ENCODE measurements at regions not wholly inside any gene's neighbourhood (a gene's known extent, or its start where the extent isn't known, plus 50 kb on each side); places are given as distances from the start of the nearest gene placed in this dataset.
"Not testable (repeated sequence)": the region's sequence is repeated elsewhere in the genome, so short reads cannot be mapped to it uniquely, and the experiment has no call there.

DNA sequence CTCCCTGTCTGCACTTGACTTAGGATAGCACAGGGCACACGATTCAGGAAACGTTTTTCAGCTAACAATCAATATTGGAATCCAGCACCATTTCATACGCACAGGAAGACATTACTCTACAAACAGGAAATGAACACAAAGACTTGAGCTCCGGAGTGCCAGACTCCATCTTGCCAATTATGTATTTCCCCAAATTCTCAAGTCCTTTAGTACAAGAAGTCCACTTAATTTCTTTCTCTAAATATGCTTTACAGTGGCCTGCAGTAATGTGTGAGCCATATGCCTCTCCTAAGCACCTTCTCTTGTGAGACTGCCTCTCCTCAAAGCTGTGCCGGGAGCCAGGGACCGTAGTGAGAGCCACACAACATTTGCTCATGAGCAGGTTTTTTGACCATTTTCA lies 168.2 kb downstream of the THBS2 start:
- DNase-seq (ENCODE audit: low read depth, low spot score), result no peak
- H3K27ac ChIP-seq, result no peak overlapping the region

DNA sequence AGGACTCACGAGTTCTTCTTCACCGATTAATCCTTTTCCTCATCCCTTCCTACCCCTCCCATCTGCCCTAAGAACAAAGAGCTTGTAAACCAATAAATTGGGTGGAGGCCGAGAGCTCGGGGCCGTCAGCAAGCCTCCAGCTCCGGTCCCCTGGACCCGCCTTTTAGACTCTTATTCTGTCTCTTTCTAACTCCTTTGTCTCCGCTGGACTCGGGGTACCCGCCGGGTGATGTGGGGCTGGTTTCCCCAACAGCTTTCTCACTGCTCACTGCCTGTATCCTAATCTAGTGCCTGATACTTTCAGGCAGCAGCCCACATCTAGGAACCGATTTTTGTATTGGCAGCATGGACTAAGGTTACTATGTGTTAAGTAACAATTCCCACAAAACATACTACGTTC lies 169.1 kb downstream of the THBS2 start:
- H3K27ac ChIP-seq; DNase-seq (ENCODE audit: low read depth, low spot score): not testable (repeated sequence)

DNA sequence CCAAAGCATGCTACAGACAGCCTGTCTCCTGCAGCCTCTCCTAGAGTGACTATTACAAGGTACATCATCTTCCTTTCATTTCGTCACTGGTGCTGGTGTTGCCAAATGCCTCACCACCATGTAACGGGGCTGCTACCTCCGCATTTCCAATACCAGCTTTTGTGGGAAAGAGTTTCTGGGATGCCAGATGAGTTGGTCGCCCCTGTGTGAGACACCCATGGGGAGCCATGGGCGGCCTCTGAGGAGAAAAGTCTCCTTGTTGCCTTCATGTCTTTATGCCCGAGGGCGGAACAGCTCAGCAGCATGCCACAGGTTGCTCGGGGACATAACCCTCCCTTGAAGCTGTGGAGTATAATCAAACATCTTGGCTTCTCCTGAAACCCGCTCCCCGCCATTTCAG lies 169.6 kb downstream of the THBS2 start:
- DNase-seq (ENCODE audit: low read depth, low spot score), result no peak
- H3K27ac ChIP-seq, result no peak overlapping the region

DNA sequence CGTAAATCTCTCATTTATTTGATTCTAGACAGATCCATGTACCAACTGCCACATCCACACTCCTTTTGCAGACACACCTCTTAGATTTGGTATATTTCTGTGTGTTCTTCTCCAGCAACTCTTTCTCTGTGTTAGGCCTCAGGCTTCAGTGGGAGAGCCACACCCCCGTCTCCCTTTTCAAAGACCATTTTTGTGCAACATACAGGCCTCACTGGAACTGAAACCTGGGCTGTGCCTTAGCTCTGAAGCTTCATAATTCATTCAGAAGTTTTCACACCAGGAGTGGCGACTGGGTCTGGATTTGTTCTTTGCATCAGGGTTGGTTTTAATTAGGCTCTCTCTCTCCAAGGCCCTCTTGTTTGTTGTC lies 170.2 kb downstream of the THBS2 start:
- H3K27ac ChIP-seq, result no peak overlapping the region
- DNase-seq (ENCODE audit: low read depth, low spot score), result no peak

DNA sequence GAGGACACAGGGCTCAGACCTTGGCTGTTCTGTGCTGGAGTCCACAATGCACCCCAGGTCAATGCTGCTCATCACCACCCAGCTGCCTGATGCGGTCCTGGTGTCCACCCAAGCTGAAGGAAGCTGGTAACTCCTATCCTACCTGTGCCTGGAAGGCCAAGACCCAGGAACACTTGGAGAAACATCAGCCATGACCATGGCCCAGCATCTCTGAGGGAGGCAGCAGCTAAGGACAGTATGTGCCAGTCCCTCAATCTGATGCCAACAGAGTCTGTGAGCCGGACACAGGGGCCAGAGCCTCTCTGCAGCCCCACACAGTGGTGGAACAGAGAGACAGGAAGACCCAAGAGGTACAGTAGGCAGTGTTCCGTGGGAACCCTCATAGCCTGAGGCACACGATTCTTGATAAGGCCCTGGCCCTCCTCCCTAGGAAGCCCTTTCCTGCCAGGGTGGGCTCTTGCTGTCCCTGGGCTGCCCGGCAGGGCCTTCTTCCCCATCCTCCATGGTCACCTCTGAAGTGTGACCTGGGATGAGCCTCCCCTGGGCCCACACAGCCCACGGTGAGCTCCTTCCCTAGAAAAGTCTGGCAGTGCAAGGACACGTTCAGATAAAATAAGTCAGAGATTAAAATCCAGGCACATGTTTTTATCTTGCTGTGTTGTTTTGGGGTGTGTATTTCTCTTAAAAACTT lies 170.7 kb downstream of the THBS2 start:
- H3K27ac ChIP-seq, result no peak overlapping the region
- DNase-seq (ENCODE audit: low read depth, low spot score), result no peak

DNA sequence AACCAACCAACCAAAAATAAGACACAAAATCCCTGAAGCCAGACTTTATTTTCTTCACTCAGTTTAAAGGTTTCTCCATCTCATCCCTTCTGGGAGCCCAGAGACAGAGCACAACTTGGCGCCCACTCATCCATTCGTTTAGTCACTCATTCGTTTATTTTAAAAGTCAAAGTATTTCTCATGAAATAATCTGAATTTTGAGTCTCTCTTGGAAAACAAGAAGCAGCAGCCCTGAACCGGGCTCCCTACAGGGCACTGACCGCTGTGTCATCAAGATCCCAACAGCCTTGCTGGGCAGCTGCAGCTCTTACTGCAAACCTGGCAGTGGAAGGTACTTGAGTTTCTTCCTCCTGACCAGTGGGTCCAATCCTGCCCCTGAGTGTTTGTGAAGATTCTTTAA lies 171.6 kb downstream of the THBS2 start:
- DNase-seq (ENCODE audit: low read depth, low spot score), result no peak
- no peak overlapping the region for H3K27ac ChIP-seq

DNA sequence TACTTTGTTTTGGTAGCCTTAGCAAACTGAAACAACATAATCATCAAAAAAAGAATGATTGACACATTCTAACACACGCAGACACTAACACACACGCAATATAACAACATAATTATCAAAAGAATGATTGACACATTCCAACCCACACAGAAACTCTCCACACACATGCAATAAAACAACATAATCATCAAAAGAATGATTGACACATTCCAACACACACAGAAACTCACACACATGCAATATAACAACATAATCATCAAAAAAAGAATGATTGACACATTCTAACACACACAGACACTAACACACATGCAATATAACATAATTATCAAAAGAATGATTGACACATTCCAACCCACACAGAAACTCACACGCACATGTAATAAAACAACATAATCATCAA lies 172.4 kb downstream of the THBS2 start:
- DNase-seq (ENCODE audit: low read depth, low spot score), result no peak
- no peak overlapping the region for H3K27ac ChIP-seq

- no peak for DNase-seq (ENCODE audit: low read depth, low spot score)
These were observed 174.0 kb downstream of the THBS2 start for GRCh38 chr6:169079650-169080049.

DNA sequence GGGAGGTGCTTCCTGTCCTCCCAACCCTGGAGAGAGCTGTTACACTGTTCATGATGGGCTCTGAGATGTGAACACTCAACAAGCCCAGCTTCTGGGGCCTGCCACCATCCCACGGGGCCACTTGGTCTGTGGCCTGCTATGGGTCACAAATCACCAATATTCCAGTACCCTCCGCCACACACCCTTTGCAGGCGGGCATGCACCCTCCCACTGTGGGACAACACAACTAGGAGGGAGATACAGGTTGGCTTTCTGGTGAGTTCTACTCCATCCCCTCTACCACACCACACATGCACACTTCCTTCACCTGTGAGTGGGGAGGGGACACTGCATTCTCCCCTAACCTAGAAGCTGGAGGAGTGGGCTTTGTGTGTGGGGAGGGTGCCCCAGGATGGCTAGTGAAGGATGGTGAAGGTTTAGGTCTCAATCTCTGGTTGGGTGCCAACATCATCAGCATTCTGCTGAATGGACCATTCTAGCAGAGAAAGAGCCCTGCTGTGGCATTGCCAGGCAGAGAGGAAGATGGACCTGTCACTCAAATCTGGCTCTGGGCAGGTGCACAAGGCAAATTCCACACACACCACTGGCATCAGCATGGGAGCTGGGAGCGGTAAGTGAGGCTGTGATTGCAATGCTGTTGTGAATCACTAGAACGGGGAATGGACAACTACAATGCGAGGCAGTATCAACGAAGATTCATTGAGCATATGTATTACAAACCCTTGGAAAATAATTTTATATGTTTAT lies 175.1 kb downstream of the THBS2 start:
- no peak for DNase-seq (ENCODE audit: low read depth, low spot score)

More at GRCh38 chr6:169079650-169080049, 174.0 kb downstream of the THBS2 start:
- H3K27ac ChIP-seq, result no peak overlapping the region

GRCh38 chr6:169075915-169076654 lies 177.6 kb downstream of the THBS2 start:
- no peak for DNase-seq (ENCODE audit: low read depth, low spot score)
- no peak overlapping the region for H3K27ac ChIP-seq

More for the DNA sequence above, 175.1 kb downstream of the THBS2 start:
- H3K27ac ChIP-seq, result no peak overlapping the region

DNA sequence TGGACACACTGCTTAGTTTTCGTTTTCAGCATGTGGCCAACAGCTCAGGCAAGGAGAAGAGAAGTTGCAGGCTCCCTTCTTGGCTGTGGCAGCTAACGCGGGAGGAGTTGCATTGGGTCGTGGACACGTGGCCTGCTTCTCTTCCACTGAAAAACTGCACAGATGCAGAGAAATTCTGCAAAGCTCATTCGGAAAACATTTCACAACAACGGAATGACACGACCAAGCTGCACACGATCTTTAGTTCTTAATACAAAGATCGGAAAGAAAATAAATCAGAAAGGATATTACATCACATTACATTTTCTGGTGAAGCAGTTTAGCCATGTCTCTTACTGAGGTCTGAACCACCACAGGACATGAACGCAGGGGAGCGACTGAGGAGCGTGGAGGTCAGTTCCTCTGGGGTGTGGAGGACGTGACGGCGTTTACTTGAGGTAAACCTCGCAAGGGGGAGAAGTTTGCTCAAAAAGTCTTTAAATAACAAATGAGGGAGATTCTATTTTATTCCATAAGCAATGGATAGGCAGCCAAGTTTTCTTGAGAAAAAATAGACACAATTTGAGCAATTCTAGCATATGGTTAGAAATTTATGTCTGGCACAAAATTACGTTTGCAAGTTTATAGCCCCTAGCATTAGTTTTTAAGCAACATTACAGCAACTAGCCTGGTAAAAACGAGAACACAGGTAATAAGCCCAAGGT lies 178.3 kb downstream of the THBS2 start:
- H3K27ac ChIP-seq, result no peak overlapping the region

DNA sequence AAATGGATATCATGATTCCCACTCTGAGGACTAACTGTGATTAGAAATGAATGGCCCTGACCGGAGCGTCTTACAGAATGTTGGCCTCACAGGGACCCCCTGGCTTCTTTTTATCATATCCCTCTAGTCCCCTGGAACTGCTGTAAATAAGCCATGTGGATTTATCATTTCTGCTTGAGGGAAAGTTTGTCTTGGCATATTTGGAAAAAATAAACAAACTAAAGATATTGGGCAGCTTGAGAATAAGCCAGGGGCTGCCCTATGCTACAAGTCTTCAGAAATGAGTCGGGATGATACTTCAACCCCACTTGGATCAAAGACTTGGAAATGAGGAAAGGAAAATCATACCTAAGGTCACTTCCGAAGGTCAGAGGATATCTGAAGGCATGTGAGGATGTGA lies 179.1 kb downstream of the THBS2 start:
- no peak overlapping the region for H3K27ac ChIP-seq
- DNase-seq (ENCODE audit: low read depth, low spot score), result no peak

More for the DNA sequence above, 178.3 kb downstream of the THBS2 start:
- no peak for DNase-seq (ENCODE audit: low read depth, low spot score)

DNA sequence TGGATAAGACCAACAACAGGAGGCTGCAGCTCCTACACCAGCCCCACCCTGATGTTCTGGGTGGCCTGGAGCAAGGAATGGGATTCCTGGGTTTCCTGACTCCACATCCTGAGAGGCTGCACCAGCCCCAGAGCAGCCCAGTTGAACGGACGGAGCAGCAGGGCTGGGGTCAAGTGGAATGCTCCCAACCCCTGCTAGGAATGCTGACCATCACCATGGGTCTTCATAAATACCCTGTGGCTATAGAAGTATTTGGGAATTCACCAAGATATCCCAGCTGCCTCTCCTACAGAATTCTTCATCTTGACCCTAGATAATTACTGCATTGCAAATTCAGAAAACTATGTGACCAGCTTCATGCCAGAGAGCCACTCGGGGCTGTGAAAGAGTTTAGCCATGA lies 180.3 kb downstream of the THBS2 start:
- DNase-seq (ENCODE audit: low read depth, low spot score), result no peak
- H3K27ac ChIP-seq, result no peak overlapping the region

DNA sequence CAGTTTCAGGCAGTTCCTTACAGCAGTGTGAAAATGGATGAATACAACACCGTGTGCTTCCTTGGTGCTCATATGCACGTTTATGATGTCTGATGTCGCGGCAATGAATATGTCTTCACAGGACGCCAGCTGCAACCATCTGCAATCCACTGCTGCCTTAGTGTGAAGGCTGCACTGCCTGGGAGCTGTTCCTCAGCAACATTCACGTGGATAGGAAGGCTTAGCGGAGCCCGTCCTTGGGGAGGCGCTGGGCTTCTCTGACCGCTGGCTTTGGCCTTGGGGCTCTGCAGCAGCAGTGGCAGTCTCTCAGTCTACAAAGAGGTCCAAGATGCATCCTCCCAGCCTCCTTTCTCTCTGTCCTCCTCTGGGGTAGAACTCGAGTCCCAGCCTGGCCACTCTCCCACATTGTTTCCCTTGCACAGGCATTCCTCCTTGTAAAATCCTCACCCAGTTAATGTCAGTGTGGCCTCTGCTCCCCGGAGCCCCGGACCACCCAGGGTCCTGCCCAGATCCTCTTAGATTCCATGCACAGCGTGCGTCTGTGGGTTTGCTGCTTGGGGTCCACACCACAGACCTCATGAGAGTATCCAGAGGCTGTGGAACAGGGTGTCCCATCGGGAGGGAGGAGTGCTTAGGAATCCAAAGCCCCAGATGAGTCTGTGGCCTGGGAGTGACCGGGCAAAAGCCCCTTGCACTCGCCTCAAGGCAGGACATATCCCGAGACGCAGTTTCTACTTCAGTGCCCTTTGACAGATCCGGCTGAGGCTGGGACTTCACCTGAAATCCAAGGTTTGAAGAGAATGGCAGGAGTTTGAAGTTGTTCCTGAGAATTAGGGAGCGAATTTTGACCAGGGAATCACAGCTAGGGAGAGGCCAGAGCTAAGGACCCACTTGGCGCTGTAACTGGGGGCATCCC lies 181.3 kb downstream of the THBS2 start:
- H3K27ac ChIP-seq, result no peak overlapping the region
- no peak for DNase-seq (ENCODE audit: low read depth, low spot score)

DNA sequence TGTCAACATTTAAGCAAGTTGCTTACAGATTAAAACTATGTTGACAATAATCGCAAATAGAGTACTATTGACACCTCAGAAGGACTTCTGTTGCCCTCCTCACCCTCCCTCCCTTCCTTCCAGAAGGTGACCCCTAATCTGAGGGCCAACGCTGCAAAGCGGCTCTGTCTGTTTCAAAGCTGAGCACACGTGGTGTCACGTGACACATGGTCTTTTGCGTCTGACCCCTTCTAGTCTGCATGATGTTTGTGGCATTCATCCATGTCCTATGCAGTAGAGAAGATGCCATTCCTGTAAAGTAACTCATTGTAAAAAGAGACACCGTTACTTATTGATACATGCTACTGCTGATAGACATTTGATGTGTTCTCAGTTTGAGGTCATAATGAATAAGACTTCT lies 182.3 kb downstream of the THBS2 start:
- DNase-seq (ENCODE audit: low read depth, low spot score), result no peak
- no peak overlapping the region for H3K27ac ChIP-seq

DNA sequence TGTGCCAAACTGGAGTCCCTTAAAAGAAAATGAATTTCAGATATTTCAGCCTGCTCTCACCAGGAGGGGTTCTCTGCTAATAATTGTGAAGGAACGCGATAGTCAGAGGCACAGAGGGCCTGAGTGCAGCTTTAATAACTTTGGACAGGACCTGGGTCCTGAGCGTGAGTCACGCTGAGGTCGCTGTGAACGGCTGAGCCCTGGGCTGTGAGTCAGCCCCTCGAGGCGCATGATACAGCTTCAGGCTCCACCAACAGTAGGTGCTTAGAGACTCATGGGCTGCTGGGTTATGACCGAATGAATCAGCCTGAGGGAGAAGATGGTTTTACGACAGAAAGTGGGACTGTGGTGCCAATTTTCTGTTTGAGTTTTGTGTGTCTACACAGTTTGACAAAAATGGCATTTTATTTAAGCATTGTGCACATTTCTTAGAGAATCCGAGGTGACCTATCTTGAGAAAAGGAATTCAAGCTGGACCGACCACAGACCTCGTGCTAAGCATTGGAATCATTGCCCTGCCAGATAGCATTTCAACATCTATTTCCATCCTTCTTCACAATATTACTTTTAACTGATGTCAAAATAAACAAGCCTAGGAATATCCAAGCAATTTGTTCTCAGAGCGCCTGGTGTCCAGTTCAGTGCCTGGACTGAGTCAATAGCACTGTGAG lies 183.0 kb downstream of the THBS2 start:
- peak overlapping the region; percentile 6 for H3K27ac ChIP-seq
- peak; percentile 90 for DNase-seq (ENCODE audit: low read depth, low spot score)

GRCh38 chr6:169069356-169069755 lies 184.3 kb downstream of the THBS2 start:
- H3K27ac ChIP-seq, result no peak overlapping the region
- DNase-seq (ENCODE audit: low read depth, low spot score), result no peak

- no peak for DNase-seq (ENCODE audit: low read depth, low spot score)
- H3K27ac ChIP-seq, result no peak overlapping the region
These were observed 189.5 kb downstream of the THBS2 start for GRCh38 chr6:169064194-169064593.

- H3K27ac ChIP-seq, result no peak overlapping the region
- DNase-seq (ENCODE audit: low read depth, low spot score), result no peak
These were observed 191.4 kb downstream of the THBS2 start for GRCh38 chr6:169062272-169062671.

Data from epithelial cell of prostate (primary cell).